Panc1 (cell line): ENCODE measurements at regions not wholly inside any gene's neighbourhood (a gene's known extent, or its start where the extent isn't known, plus 50 kb on each side); places are given as distances from the start of the nearest gene placed in this dataset.

Source experiments
- SIN3A ChIP-seq: IDR thresholded peaks from 2 replicates; pipeline ENCODE4 v1.6.1; 2012; ENCODE audit warnings: low read depth, mild to moderate bottlenecking, low read length, moderate library complexity, borderline replicate concordance; ENCODE audit not compliant: insufficient read depth
- TF ChIP-seq, protein P1 (sequence below): fragments of 450-650 bp; IDR thresholded peaks from 2 replicates; pipeline ENCODE4 v1.5.1; 2017; ENCODE audit warnings: mild to moderate bottlenecking

DNA sequence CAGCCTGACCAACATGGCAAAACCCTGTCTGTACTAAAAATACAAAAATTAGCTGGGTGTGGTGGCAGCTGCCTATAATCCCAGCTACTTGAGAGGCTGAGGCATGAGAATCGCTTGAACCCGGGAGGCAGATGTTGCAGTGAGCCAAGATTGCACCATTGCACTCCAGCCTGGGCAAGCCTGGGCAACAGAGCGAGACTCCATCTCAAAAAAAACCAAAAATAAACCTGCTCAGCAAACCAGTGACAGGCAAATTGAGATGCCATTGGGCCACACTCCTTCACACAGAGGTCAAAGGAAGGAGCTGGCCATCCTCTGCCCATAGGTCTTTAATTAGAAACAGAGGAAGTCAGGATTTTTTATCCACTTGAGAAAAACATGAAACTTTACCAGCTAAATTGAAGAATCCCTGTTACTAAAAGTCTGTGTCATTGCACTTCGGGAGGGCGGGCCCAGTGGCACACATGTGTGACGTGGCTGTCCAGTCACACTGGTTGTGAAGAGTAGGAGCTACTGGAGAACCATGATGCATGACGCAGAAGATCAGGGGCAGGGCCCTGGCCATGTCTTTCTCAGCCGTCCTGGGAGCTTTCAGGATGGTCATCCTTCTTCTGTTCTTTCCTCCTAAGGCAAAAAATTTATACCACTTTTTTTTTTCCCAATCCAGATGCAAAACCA is 118.3 kb upstream of the ZNF438 start:
- TF ChIP-seq, protein P1, sequence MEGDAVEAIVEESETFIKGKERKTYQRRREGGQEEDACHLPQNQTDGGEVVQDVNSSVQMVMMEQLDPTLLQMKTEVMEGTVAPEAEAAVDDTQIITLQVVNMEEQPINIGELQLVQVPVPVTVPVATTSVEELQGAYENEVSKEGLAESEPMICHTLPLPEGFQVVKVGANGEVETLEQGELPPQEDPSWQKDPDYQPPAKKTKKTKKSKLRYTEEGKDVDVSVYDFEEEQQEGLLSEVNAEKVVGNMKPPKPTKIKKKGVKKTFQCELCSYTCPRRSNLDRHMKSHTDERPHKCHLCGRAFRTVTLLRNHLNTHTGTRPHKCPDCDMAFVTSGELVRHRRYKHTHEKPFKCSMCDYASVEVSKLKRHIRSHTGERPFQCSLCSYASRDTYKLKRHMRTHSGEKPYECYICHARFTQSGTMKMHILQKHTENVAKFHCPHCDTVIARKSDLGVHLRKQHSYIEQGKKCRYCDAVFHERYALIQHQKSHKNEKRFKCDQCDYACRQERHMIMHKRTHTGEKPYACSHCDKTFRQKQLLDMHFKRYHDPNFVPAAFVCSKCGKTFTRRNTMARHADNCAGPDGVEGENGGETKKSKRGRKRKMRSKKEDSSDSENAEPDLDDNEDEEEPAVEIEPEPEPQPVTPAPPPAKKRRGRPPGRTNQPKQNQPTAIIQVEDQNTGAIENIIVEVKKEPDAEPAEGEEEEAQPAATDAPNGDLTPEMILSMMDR, result no peak
- no peak for TF ChIP-seq SIN3A
